Heart left ventricle (tissue), 16 donors: ENCODE measurements at regions not wholly inside any gene's neighbourhood (a gene's known extent, or its start where the extent isn't known, plus 50 kb on each side); places are given as distances from the start of the nearest gene placed in this dataset.
"Not testable (repeated sequence)": the region's sequence is repeated elsewhere in the genome, so short reads cannot be mapped to it uniquely, and the experiment has no call there.

ENCODE experiments used
- ATAC-seq, 4 donors: fragments of 200-7000 bp; cut with Tn5 transposase; one replicate each; pipeline ENCODE4 v1.9.1; 2020 to 2022; ENCODE audit warnings: moderate library complexity in 4 of 4, mild to moderate bottlenecking in 3 of 4, moderate number of reproducible peaks in 1 of 4
- DNase-seq, 5 donors: peaks; one replicate each; pipeline ENCODE4 v3.0.0-alpha.2; 2020
- H3K27ac ChIP-seq, 12 donors: fragments of 200-600 bp; sonication (generic) in 4 of 12; one replicate each; pipeline versions ENCODE4 v1.5.0 to v1.8.0; 2016 to 2022; ENCODE audit warnings: mild to moderate bottlenecking in 2 of 12
- H3K27me3 ChIP-seq, 9 donors: fragments of 200-600 bp; sonication (generic) in 2 of 9; one replicate each; pipeline versions ENCODE4 v1.5.1 to v1.8.0; 2016 to 2022; ENCODE audit warnings: mild to moderate bottlenecking in 3 of 9
- H3K36me3 ChIP-seq, 9 donors: fragments of 200-600 bp; sonication (generic) in 2 of 9; one replicate each; pipeline versions ENCODE4 v1.5.0 to v1.8.0; 2018 to 2022; ENCODE audit warnings: mild to moderate bottlenecking in 2 of 9
- H3K4me1 ChIP-seq, 12 donors: fragments of 200-600 bp; sonication (generic) in 4 of 12; one replicate each; pipeline versions ENCODE4 v1.5.0 to v1.8.0; 2016 to 2022; ENCODE audit warnings: mild to moderate bottlenecking in 3 of 12
- H3K4me3 ChIP-seq, 12 donors: fragments of 200-600 bp; sonication (generic) in 4 of 12; one replicate each; pipeline versions ENCODE4 v1.5.0 to v1.8.0; 2017 to 2022; ENCODE audit warnings: mild to moderate bottlenecking in 9 of 12, moderate library complexity in 4 of 12
- H3K9me3 ChIP-seq, 12 donors: fragments of 200-600 bp; sonication (generic) in 4 of 12; one replicate each; pipeline versions ENCODE4 v1.5.0 to v1.8.0; 2016 to 2022; ENCODE audit warnings: mild to moderate bottlenecking in 1 of 12
- CTCF ChIP-seq, 12 donors: fragments of 200-600 bp; sonication (generic) in 4 of 12; IDR thresholded peaks; one replicate each; pipeline versions ENCODE4 v1.5.0 to v1.8.0; 2018 to 2022; ENCODE audit warnings: antibody characterized with exemption in 12 of 12, mild to moderate bottlenecking in 5 of 12
- POLR2A ChIP-seq, 2 donors: fragments of 450-650 bp; IDR thresholded peaks; one replicate each; pipeline ENCODE4 v1.6.1; 2017; ENCODE audit warnings: antibody characterized with exemption in 2 of 2, mild to moderate bottlenecking in 2 of 2, moderate library complexity in 2 of 2
- WGBS, 4 donors: extraction: QIAGEN DNeasy Blood & Tissue Kit in 2 of 4; methylation state at CpG; one replicate each; pipeline versions ENCODE4 v1.1.5 to v1.1.7; 2013 to 2018; 5-methylcytosine and 5-hydroxymethylcytosine counted together
- intact Hi-C, 10 donors: fragments of 100-400 bp; cut with DNase I; formaldehyde crosslinking; loops; one replicate each; pipeline versions ENCODE4 v1.11.1 to v1.14.2; 2022
- donor health status: ischemic (EF 13 %, LVEDD 7.1; RV severe dilation, severe dysfunction).
- donor health status: healthy with polysubstance abuse.
- donor health status: DM: no; HTN: yes; CAD: no.
- donor health status: DM: no; HTN: no; CAD: no.
- donor health status: ischemic (EF 25% LVEDD 6.9; RV normal size, moderate dysfunction).
- donor health status: ischemic (EF 25% LVEDD 5.7; RV mildly dilated, moderate dysfunction).
- donor health status: healthy.
- donor health status: DM: yes; HTN: yes; CAD: no.
- donor health status: ischemic (EF 35%, LVEDD 5.7; RV mildly dilated, moderate dysfunction).
- donor health status: nonischemic (EF 11% LVEDD 7.7; RV severe dilation, severe dysfunction).
- donor health status: DM: yes; HTN: yes; CAD: no.
- donor health status: PGD.
- donor health status: ischemic (EF 29% LVEDD 5.4; RV normal size, mild dysfunction).
- donor health status: nonischemic (EF 23%, LVEDD 6.1; RV moderate dilation, normal function).

GRCh38 chr5:87195616-87196015 is 72.1 kb upstream of the RASA1 start:
- Histone ChIP-seq H3K4me3 (no peak overlapping the region), H3K36me3 (no peaks in the 10 kb centered on the region), H3K4me1 (peaks cover 0 to 16% (median 0%) of the 10 kb centered on the region in 12 donors), H3K9me3 (peaks cover 0 to 3% (median 0%) of the 10 kb centered on the region in 12 donors), H3K27me3 (no peaks in the 10 kb centered on the region), H3K27ac (peak overlapping the region in 4 of 12 donors; percentile 3 to 59 (median 25))
- intact Hi-C loops, result no loop called here
- TF ChIP-seq POLR2A (IDR thresholded peaks at IDR 0.05) (no peak), CTCF (IDR thresholded peaks at IDR 0.05) (no peak)
- WGBS, 4 donors, result 53 to 62% (median 57%) methylated on average over 3 of the region's 3 CpGs
- DNase-seq, result no peak
- ATAC-seq, result no peak

GRCh38 chr5:87198010-87198409 is 69.7 kb upstream of the RASA1 start:
- Histone ChIP-seq H3K27ac (no peak overlapping the region), H3K27me3 (no peaks in the 10 kb centered on the region), H3K4me3 (no peak overlapping the region), H3K9me3 (peaks cover 0 to 3% (median 0%) of the 10 kb centered on the region in 12 donors), H3K36me3 (no peaks in the 10 kb centered on the region), H3K4me1 (peaks cover 0 to 16% (median 0%) of the 10 kb centered on the region in 12 donors)
- TF ChIP-seq POLR2A (IDR thresholded peaks at IDR 0.05), result no peak
- DNase-seq (no peak), ATAC-seq (no peak)
- 93 to 95% (median 94%) methylated on average over 5 of the region's 5 CpGs for WGBS, 4 donors
- intact Hi-C loops, result no loop called here

GRCh38 chr5:87199246-87199645 is 68.4 kb upstream of the RASA1 start:
- intact Hi-C loops, result not testable (repeated sequence)

GRCh38 chr5:87199704-87200103 is 68.0 kb upstream of the RASA1 start:
- H3K27me3 ChIP-seq, H3K36me3 ChIP-seq, H3K4me3 ChIP-seq, intact Hi-C loops, H3K9me3 ChIP-seq, DNase-seq, H3K27ac ChIP-seq, ATAC-seq: not testable (repeated sequence)
- peaks cover 0 to 14% (median 0%) of the 10 kb centered on the region in 12 donors for H3K4me1 ChIP-seq
- 78 to 88% (median 82%) methylated on average over 2 of the region's 2 CpGs for WGBS, 4 donors

More at GRCh38 chr5:87199246-87199645, 68.4 kb upstream of the RASA1 start:
- WGBS, 4 donors, result 90 to 93% (median 93%) methylated on average over 1 of the region's 1 CpG
- peaks cover 0 to 16% (median 0%) of the 10 kb centered on the region in 12 donors for H3K4me1 ChIP-seq
- not testable (repeated sequence) for H3K9me3 ChIP-seq, H3K27me3 ChIP-seq, ATAC-seq, H3K36me3 ChIP-seq, H3K27ac ChIP-seq, H3K4me3 ChIP-seq, DNase-seq

- Histone ChIP-seq H3K36me3 (no peaks in the 10 kb centered on the region), H3K9me3 (peaks cover 0 to 12% (median 0%) of the 10 kb centered on the region in 12 donors), H3K27me3 (no peaks in the 10 kb centered on the region), H3K27ac (no peak overlapping the region), H3K4me3 (no peak overlapping the region), H3K4me1 (no peaks in the 10 kb centered on the region)
- ATAC-seq (no peak), DNase-seq (no peak)
- 92 to 97% (median 95%) methylated on average over 1 of the region's 1 CpG for WGBS, 4 donors
- intact Hi-C loops, result no loop called here
- TF ChIP-seq CTCF (IDR thresholded peaks at IDR 0.05), result no peak
- TF ChIP-seq POLR2A (IDR thresholded peaks at IDR 0.05), result no peak
Observed at GRCh38 chr5:87210076-87210475, 57.6 kb upstream of the RASA1 start.

- no peaks in the 10 kb centered on the region for H3K36me3 ChIP-seq
- no peak for TF ChIP-seq CTCF (IDR thresholded peaks at IDR 0.05)
- no peak for TF ChIP-seq POLR2A (IDR thresholded peaks at IDR 0.05)
- H3K4me1 ChIP-seq, result no peaks in the 10 kb centered on the region
- H3K27ac ChIP-seq, result no peak overlapping the region
- H3K4me3 ChIP-seq, result no peak overlapping the region
- intact Hi-C loops, result no loop called here
- peaks cover 0 to 12% (median 0%) of the 10 kb centered on the region in 12 donors for H3K9me3 ChIP-seq
- WGBS, 4 donors, result 72 to 82% (median 81%) methylated on average over 2 of the region's 2 CpGs
- ATAC-seq (no peak), DNase-seq (no peak)
- no peaks in the 10 kb centered on the region for H3K27me3 ChIP-seq
Observed at GRCh38 chr5:87210743-87211142, 56.9 kb upstream of the RASA1 start.
